Cardiac muscle cell (in vitro differentiated cells and primary cell): ENCODE measurements at regions not wholly inside any gene's neighbourhood (a gene's known extent, or its start where the extent isn't known, plus 50 kb on each side); places are given as distances from the start of the nearest gene placed in this dataset.

Experiments
- DNase-seq, 2 donors: peaks; one replicate each; pipeline versions ENCODE4 v3.0.0 to v3.0.0-alpha.2; 2010 to 2017; ENCODE audit warnings: low read depth in 1 of 2, low spot score in 1 of 2
- H3K27ac ChIP-seq: fragments of 200-600 bp; sonication (generic); 2 replicates; pipeline ENCODE4 v1.5.1; 2016
- H3K27me3 ChIP-seq: fragments of 200-600 bp; sonication (generic); 2 replicates; pipeline ENCODE4 v1.6.0; 2016; ENCODE audit warnings: control low read depth
- H3K36me3 ChIP-seq: fragments of 200-600 bp; sonication (generic); 2 replicates; pipeline ENCODE4 v1.5.1; 2016; ENCODE audit warnings: control low read depth
- H3K4me1 ChIP-seq: fragments of 200-600 bp; sonication (generic); 2 replicates; pipeline ENCODE4 v1.8.1; 2017; ENCODE audit warnings: low read depth, mild to moderate bottlenecking, mixed run types
- H3K4me3 ChIP-seq: fragments of 200-600 bp; sonication (generic); 2 replicates; pipeline ENCODE4 v1.5.1; 2016; ENCODE audit warnings: mild to moderate bottlenecking
- H3K9me3 ChIP-seq: fragments of 200-600 bp; sonication (generic); 2 replicates; pipeline ENCODE4 v1.5.1; 2017; ENCODE audit warnings: low read depth, mild to moderate bottlenecking, control low read depth
- CTCF ChIP-seq: IDR thresholded peaks from 2 replicates; pipeline ENCODE4 v1.5.1; 2012; ENCODE audit warnings: low read depth, mild to moderate bottlenecking, low read length

- no peaks in the 10 kb centered on the region for H3K27me3 ChIP-seq
- no peaks in the 10 kb centered on the region for H3K9me3 ChIP-seq
- H3K27ac ChIP-seq: no peak overlapping the region
- no peaks in the 10 kb centered on the region for H3K36me3 ChIP-seq
- H3K4me1 ChIP-seq: no peaks in the 10 kb centered on the region
- H3K4me3 ChIP-seq: no peak overlapping the region
- no peak for DNase-seq
- no peak for TF ChIP-seq CTCF
Measured at GRCh38 chr6:12393100-12393499, 102.9 kb downstream of the EDN1 start.

- Histone ChIP-seq H3K9me3 (no peaks in the 10 kb centered on the region), H3K4me3 (no peak overlapping the region), H3K27ac (no peak overlapping the region), H3K36me3 (no peaks in the 10 kb centered on the region), H3K4me1 (no peaks in the 10 kb centered on the region), H3K27me3 (no peaks in the 10 kb centered on the region)
- DNase-seq: no peak
- TF ChIP-seq CTCF: no peak
Measured at GRCh38 chr6:12394170-12394569, 104.0 kb downstream of the EDN1 start.

DNA sequence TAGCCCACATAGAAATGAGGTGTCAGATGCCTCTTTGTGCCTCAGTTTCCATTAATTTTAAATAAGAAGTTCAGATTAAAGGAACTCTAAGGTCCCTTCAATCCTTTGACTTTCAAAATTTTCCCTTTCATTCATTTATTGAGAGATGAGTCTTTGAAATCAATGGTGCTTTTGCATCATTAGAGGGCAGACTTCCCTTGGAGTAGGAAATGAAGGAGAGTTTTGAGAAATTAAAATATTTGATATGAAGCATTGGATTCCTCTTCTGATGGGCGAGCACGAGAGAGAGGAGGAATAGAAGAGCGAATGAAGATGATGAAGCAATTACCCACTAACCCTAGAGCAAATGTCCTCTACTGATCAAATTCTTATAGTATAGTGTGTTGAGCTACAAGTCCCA, 105.7 kb downstream of the EDN1 start:
- H3K27me3 ChIP-seq: no peaks in the 10 kb centered on the region
- no peaks in the 10 kb centered on the region for H3K4me1 ChIP-seq
- peak; percentile 40 for TF ChIP-seq CTCF
- DNase-seq: peak in 1 of 2 donors; percentile 57
- H3K36me3 ChIP-seq: no peaks in the 10 kb centered on the region
- no peak overlapping the region for H3K4me3 ChIP-seq
- H3K9me3 ChIP-seq: no peaks in the 10 kb centered on the region
- no peak overlapping the region for H3K27ac ChIP-seq

DNA sequence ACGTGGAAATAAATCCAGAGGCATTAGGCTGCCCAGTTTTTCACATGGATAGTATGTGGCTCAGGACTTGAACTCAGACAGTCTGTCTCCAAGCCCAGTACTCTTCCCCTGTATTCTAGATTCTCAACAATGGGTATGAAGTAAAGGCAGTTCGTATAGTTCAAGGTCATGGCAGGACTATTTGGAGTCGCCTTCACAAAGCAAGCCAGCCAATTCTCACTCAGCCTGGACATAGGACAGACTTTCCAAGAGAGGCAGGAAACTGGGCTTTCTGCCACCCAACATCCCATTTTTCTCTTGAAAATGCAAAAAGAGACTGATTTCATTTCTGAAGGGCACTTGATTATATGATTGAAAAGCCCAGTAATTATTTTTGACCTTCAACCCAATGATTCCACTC, 111.0 kb downstream of the EDN1 start:
- Histone ChIP-seq H3K4me1 (no peaks in the 10 kb centered on the region), H3K36me3 (no peaks in the 10 kb centered on the region), H3K27ac (no peak overlapping the region), H3K9me3 (no peaks in the 10 kb centered on the region), H3K27me3 (no peaks in the 10 kb centered on the region), H3K4me3 (no peak overlapping the region)
- no peak for TF ChIP-seq CTCF
- DNase-seq: peak in 1 of 2 donors; percentile 21

GRCh38 chr6:12403201-12403826, 113.2 kb downstream of the EDN1 start:
- Histone ChIP-seq H3K4me3 (no peak overlapping the region), H3K9me3 (no peaks in the 10 kb centered on the region), H3K36me3 (no peaks in the 10 kb centered on the region), H3K27ac (no peak overlapping the region), H3K27me3 (no peaks in the 10 kb centered on the region), H3K4me1 (no peaks in the 10 kb centered on the region)
- no peak for TF ChIP-seq CTCF
- DNase-seq: peak in 1 of 2 donors; percentile 54
